ENCODE measurements at regions not wholly inside any gene's neighbourhood (a gene's known extent, or its start where the extent isn't known, plus 50 kb on each side); places are given as distances from the start of the nearest gene placed in this dataset.

GRCh38 chr10:60654813-60655464, 123.3 kb upstream of the CDK1 start (continued):
- peak; percentile 74 for TF ChIP-seq ATF3 (IDR thresholded peaks at IDR 0.05)
- TF ChIP-seq ATF3 (CRISPR knock-in tag; conservative IDR thresholded peaks at IDR 0.05): no peak
- TF ChIP-seq FOXK2 (conservative IDR thresholded peaks at IDR 0.05 in 1 of 2, IDR thresholded peaks at IDR 0.05 in 1 of 2; ENCODE audit: low read depth in 2 of 2): 0 out of 4 replicates have a peak, but pooled peaks of 1 of the 2 experiments have one; percentile 30
- 0 out of 2 replicates have a peak, but pooled peaks have one; percentile 20 for TF ChIP-seq PKNOX1 (IDR thresholded peaks at IDR 0.05)
- TF ChIP-seq CEBPG (CRISPR knock-in tag; IDR thresholded peaks at IDR 0.05): no peak
- TF ChIP-seq CEBPG (tag; conservative IDR thresholded peaks at IDR 0.05 in 1 of 2, IDR thresholded peaks at IDR 0.05 in 1 of 2): peak in 1 of 2 experiments; percentile 75; a peak in 2 of 4 replicates
- TF ChIP-seq NFIC (IDR thresholded peaks at IDR 0.05): peak; percentile 45
- TF ChIP-seq SREBF2 (CRISPR knock-in tag; IDR thresholded peaks at IDR 0.05): no peak
- TF ChIP-seq CREM (IDR thresholded peaks at IDR 0.05; ENCODE audit: low read depth): peak; percentile 23; the same call in 1 of the 2 replicates
- no peak for TF ChIP-seq RAD21 (CRISPR knock-in tag; conservative IDR thresholded peaks at IDR 0.05 in 1 of 2, IDR thresholded peaks at IDR 0.05 in 1 of 2)
